ENCODE measurements at regions not wholly inside any gene's neighbourhood (a gene's known extent, or its start where the extent isn't known, plus 50 kb on each side); places are given as distances from the start of the nearest gene placed in this dataset.

GRCh38 chr4:18248611-18249010 is 227.1 kb upstream of the LCORL start:
- TF ChIP-seq, protein P1, sequence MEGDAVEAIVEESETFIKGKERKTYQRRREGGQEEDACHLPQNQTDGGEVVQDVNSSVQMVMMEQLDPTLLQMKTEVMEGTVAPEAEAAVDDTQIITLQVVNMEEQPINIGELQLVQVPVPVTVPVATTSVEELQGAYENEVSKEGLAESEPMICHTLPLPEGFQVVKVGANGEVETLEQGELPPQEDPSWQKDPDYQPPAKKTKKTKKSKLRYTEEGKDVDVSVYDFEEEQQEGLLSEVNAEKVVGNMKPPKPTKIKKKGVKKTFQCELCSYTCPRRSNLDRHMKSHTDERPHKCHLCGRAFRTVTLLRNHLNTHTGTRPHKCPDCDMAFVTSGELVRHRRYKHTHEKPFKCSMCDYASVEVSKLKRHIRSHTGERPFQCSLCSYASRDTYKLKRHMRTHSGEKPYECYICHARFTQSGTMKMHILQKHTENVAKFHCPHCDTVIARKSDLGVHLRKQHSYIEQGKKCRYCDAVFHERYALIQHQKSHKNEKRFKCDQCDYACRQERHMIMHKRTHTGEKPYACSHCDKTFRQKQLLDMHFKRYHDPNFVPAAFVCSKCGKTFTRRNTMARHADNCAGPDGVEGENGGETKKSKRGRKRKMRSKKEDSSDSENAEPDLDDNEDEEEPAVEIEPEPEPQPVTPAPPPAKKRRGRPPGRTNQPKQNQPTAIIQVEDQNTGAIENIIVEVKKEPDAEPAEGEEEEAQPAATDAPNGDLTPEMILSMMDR (conservative IDR thresholded peaks at IDR 0.05; ENCODE audit: low read length) = no peak
- TF ChIP-seq EZH2phosphoT487 (IDR thresholded peaks at IDR 0.05; ENCODE audit: borderline replicate concordance) = no peak

Measured in Loucy (cell line).